ENCODE measurements at regions not wholly inside any gene's neighbourhood (a gene's known extent, or its start where the extent isn't known, plus 50 kb on each side); places are given as distances from the start of the nearest gene placed in this dataset.

- no peak for DNase-seq
- H3K9ac ChIP-seq (ENCODE audit: low read length in 3 of 3): no peak overlapping the region
- H3K27ac ChIP-seq (ENCODE audit: low read depth in 2 of 2, low read length in 2 of 2): no peak overlapping the region
- no peak overlapping the region for H3K4me3 ChIP-seq (ENCODE audit: low read length in 3 of 3)
- H3K4me1 ChIP-seq (ENCODE audit: control insufficient read depth in 2 of 3, insufficient read depth in 2 of 3, low read depth in 1 of 3, low read length in 3 of 3): no peaks in the 10 kb centered on the region
- no peak for FAIRE-seq
- no peaks in the 10 kb centered on the region for H3K9me3 ChIP-seq (ENCODE audit: control insufficient read depth in 2 of 3, insufficient read depth in 1 of 3, low read length in 3 of 3)
- no peaks in the 10 kb centered on the region for H3K36me3 ChIP-seq (ENCODE audit: control insufficient read depth in 2 of 3, insufficient read depth in 3 of 3, low read length in 3 of 3)
- no peaks in the 10 kb centered on the region for H3K27me3 ChIP-seq (ENCODE audit: control insufficient read depth, insufficient read depth, low read length)
- intact Hi-C loops (cut with DNase I): no loop called here
- TF ChIP-seq CTCF (IDR thresholded peaks at IDR 0.05; ENCODE audit: borderline replicate concordance, extremely low read depth, insufficient read depth): no peak
These were observed 282.7 kb upstream of the CDH2 start for GRCh38 chr18:28459587-28459986.

- no peaks in the 10 kb centered on the region for H3K27me3 ChIP-seq (ENCODE audit: control insufficient read depth, insufficient read depth, low read length)
- FAIRE-seq: no peak
These were observed 281.8 kb upstream of the CDH2 start for GRCh38 chr18:28458751-28459150.

GRCh38 chr18:28457784-28458183 lies 280.9 kb upstream of the CDH2 start:
- no peak overlapping the region for H3K4me3 ChIP-seq (ENCODE audit: low read length in 3 of 3)
- no peaks in the 10 kb centered on the region for H3K9me3 ChIP-seq (ENCODE audit: control insufficient read depth in 2 of 3, insufficient read depth in 1 of 3, low read length in 3 of 3)
- FAIRE-seq: no peak
- no peaks in the 10 kb centered on the region for H3K4me1 ChIP-seq (ENCODE audit: control insufficient read depth in 2 of 3, insufficient read depth in 2 of 3, low read depth in 1 of 3, low read length in 3 of 3)
- intact Hi-C loops (cut with DNase I): no loop called here
- DNase-seq: no peak
- H3K27ac ChIP-seq (ENCODE audit: low read depth in 2 of 2, low read length in 2 of 2): no peak overlapping the region
- no peaks in the 10 kb centered on the region for H3K27me3 ChIP-seq (ENCODE audit: control insufficient read depth, insufficient read depth, low read length)
- H3K36me3 ChIP-seq (ENCODE audit: control insufficient read depth in 2 of 3, insufficient read depth in 3 of 3, low read length in 3 of 3): no peaks in the 10 kb centered on the region
- no peak overlapping the region for H3K9ac ChIP-seq (ENCODE audit: low read length in 3 of 3)
- TF ChIP-seq CTCF (IDR thresholded peaks at IDR 0.05; ENCODE audit: borderline replicate concordance, extremely low read depth, insufficient read depth): no peak

More at GRCh38 chr18:28458751-28459150, 281.8 kb upstream of the CDH2 start:
- Histone ChIP-seq H3K4me3 (ENCODE audit: low read length in 3 of 3) (no peak overlapping the region), H3K9me3 (ENCODE audit: control insufficient read depth in 2 of 3, insufficient read depth in 1 of 3, low read length in 3 of 3) (no peaks in the 10 kb centered on the region), H3K27ac (ENCODE audit: low read depth in 2 of 2, low read length in 2 of 2) (no peak overlapping the region), H3K4me1 (ENCODE audit: control insufficient read depth in 2 of 3, insufficient read depth in 2 of 3, low read depth in 1 of 3, low read length in 3 of 3) (no peaks in the 10 kb centered on the region), H3K9ac (ENCODE audit: low read length in 3 of 3) (no peak overlapping the region), H3K36me3 (ENCODE audit: control insufficient read depth in 2 of 3, insufficient read depth in 3 of 3, low read length in 3 of 3) (no peaks in the 10 kb centered on the region)
- intact Hi-C loops (cut with DNase I): no loop called here
- no peak for TF ChIP-seq CTCF (IDR thresholded peaks at IDR 0.05; ENCODE audit: borderline replicate concordance, extremely low read depth, insufficient read depth)
- no peak for DNase-seq

GRCh38 chr18:28455971-28456370 lies 279.0 kb upstream of the CDH2 start:
- Histone ChIP-seq H3K9ac (ENCODE audit: low read length in 3 of 3) (no peak overlapping the region), H3K36me3 (ENCODE audit: control insufficient read depth in 2 of 3, insufficient read depth in 3 of 3, low read length in 3 of 3) (no peaks in the 10 kb centered on the region), H3K27ac (ENCODE audit: low read depth in 2 of 2, low read length in 2 of 2) (no peak overlapping the region), H3K27me3 (ENCODE audit: control insufficient read depth, insufficient read depth, low read length) (no peaks in the 10 kb centered on the region), H3K9me3 (ENCODE audit: control insufficient read depth in 2 of 3, insufficient read depth in 1 of 3, low read length in 3 of 3) (no peaks in the 10 kb centered on the region), H3K4me3 (ENCODE audit: low read length in 3 of 3) (no peak overlapping the region), H3K4me1 (ENCODE audit: control insufficient read depth in 2 of 3, insufficient read depth in 2 of 3, low read depth in 1 of 3, low read length in 3 of 3) (no peaks in the 10 kb centered on the region)
- no peak for TF ChIP-seq CTCF (IDR thresholded peaks at IDR 0.05; ENCODE audit: borderline replicate concordance, extremely low read depth, insufficient read depth)
- no peak for FAIRE-seq
- no peak for DNase-seq
- intact Hi-C loops (cut with DNase I): no loop called here
